GM11168 (cell line): ENCODE measurements at regions not wholly inside any gene's neighbourhood (a gene's known extent, or its start where the extent isn't known, plus 50 kb on each side); places are given as distances from the start of the nearest gene placed in this dataset.

ENCODE experiments used
- in situ Hi-C: fragments of 300-500 bp; cut with MboI; formaldehyde crosslinking; loops from one replicate; pipeline ENCODE4 v1.12.0; 2022; ENCODE audit warnings: low sequenced_read_pairs; ENCODE audit not compliant: unreplicated experiment

DNA sequence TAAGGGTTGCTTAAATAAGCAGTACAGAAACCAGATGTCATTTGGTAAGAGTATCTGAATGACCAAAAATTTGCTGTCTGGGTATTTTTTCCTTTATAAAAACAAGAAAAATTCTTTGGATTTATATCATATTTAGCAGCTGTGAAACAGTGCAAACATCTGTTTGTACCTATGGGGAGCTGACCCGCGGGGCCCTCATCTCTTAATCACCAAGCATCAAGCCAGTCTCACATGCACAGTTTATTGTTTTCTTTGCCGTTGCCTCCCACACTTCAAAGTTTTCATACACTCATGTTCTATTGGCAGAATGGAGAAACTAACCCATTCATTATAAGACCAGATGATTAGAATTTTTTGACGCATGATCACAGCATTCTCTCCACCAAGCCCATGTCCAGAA lies 142.2 kb downstream of the BMP4 start:
- in situ Hi-C loops = no loop called here

DNA sequence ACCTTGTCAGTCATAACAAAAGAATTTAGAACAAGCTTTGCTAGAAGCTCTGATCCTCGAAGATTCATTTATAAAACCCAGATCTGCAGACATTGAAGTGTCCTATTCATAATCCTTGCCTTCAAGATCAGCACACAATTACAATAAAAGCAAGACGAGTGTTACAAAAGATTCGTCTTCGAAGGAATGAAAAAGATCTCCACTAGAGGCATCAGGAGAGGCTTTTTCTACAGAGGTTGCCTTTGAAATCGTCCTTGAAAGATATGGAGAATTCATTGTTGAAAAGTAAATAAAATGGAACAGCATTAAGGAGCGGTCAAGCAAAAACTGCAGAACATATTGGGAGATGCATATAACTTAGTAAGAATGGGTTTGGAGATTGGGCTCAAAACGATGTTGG lies 146.4 kb downstream of the BMP4 start:
- in situ Hi-C loops = no loop called here

DNA sequence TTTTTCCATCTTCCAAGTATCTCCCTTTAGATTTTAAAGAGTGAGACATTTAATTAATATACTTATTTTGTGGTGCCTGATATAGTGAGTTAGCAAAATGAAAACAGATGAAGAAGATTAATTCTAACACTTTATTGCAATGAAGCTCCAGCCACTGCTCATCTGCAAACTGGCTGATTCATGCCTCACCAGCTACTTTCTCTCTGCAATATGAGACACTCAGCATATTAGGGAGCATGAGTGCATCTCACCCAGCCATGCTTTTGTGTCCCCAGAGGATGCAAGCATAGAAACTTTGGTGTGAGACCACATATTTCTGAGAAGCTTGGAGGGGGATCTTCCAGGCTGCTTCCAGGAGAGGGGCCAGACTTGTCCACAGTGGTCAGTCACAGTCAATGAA lies 148.6 kb downstream of the BMP4 start:
- in situ Hi-C loops = no loop called here

DNA sequence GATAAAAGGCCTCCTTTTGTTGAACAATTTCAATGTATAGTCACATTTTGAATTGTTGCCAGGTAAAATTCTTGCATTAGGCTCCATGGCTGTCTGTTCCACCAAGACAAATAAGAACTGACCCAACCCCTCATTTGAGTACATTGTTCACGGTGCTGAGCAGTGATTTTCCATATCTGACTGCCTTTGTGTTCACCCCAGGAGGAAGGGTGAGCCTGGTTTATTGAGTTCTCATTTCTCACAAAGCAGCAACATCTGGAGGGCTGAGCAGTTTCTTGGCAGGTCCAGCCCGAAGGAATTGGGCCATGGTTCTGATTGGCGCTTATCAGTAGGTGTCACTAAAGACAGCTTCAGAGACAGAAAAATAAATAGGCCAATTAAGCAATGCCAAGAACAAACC lies 149.1 kb downstream of the BMP4 start:
- in situ Hi-C loops = no loop called here

DNA sequence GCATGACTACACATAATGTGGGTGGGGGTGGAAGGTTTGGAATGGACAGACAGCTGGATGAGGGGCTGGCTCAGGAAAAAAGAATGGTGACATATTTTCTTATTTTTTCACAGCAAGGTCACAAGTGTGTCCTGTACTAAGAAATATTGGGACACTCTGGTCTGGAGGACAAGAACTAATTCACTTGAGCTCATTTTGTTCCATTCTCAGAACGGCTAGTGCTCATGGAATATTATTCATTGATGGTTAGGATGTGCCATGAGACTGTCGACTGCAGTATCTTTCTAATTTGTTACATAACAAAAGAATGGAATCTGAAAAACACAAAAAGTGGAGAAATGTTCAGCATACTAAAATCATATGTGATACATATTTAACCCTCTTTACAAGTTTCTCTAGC lies 149.5 kb downstream of the BMP4 start:
- in situ Hi-C loops = no loop called here

DNA sequence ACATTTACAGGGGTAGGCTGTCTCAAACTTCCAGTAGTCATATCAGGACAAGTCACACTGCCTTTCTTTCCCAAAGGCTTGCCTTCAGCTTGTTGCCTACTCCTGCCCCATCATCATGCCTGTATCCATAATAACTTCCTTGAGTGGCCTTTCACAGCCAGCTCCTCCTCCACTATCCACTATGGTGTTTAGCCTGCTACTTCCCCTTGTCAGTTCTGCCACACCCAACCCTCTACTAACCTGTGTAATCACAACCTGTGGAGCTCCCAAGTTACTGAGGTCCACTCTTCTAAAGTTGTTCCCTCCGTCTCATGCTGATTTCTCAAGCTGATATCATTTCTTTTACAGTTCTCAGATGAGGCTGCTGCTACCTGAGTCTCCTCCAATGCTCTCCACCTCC lies 159.9 kb downstream of the BMP4 start:
- in situ Hi-C loops = no loop called here

DNA sequence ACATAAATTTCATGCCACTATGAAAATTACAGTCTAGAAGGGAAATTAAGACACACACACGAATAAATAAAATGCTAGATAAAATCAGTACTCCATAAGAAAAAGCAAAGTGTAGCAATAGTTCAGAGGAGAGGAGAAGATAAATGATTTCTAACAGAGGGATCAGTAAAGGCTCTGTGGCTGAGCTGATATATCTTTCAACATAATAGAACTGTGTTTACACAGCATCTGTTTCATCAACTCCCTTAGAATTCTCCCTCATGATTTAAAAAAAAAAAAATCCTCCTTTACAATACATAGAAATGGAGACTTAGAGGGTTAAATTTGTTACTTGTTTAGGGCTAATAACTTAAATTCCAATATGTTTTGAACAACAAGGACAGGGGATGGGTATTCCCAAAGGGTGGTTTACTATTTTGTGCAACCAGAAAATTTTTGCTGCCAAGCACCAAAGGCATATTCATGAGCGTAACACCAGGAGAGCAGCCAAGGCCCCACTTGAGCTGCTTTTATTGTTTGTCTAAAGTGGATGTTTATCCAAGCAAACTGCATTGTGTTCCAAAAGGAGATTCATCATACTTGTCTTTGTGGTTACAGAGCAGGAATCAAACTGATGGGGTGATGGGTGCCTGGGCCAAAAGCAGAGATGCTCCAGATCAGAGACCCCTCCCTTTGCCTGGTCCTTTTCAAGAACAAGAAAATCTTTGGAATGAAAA lies 162.7 kb downstream of the BMP4 start:
- in situ Hi-C loops = no loop called here

DNA sequence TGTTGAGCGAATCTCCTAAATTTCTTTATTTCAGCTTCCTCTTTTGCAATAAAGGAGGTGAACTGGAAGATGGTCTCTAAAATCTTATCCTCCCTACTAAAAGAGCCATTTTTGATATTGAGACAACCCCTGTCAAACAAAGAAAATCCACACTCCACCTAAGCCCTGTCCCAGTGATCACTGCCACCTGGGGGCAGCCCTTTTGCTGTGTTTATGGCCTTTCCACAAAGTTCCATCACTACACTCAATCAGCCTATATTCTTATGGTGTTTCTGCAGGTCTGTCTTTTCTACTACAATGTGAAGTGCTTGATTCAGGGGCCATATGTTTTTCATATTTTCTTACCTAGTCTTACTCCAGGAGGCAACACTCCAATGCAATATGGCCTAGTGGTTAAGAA lies 163.7 kb downstream of the BMP4 start:
- in situ Hi-C loops = no loop called here

DNA sequence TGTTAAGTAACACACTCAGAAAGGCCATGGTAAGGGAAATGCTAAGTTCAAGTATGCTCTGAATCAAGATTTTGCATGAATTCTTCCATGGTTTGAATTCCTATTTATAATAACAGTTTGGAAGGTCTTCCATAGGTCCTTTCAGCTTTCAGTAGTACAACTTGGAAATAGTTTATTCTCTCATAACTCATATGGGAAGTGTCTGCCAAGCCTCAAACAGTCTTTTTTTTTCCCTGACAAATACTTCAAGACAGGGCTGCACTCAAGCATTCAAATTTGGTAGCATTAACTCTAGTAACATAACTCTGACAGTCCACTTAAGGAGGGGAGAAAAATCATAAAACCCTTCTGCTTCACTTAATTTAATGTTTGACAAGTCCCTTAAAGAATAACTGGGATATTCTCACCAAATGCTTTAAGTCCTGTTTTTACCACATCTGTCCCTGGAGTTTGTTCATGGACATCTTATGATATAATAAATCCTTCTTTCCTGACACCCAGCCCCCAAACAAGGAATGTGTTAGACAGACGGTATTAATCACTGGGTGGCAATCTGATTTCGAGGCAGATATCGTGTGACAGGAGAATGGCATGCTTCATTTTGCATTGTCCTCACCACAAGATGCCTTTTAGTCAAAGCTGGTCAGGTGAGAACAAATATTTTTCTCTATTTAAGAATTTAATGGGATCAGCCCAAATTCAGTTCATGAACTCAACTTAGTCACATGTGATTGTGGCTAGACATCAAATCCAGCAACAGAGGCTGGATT lies 165.7 kb downstream of the BMP4 start:
- in situ Hi-C loops = no loop called here

DNA sequence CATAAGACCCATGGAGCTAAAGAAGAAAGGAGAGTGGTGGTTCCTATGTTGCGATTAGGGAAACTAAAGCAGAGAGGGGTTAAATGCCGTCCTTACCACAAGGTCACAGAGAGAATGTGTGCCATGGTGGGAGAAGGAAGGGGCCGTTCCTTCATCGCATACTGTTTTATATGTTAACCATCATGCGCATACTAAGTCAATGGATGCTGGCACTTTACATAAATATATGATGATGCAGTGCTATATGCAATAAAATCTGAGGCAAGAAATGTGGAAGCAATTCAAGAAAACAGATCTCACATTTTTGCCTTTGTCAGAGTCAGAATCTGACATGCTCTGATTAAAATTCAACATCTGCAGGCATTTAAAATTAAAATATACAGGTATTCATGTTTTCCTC lies 168.1 kb downstream of the BMP4 start:
- in situ Hi-C loops = no loop called here

DNA sequence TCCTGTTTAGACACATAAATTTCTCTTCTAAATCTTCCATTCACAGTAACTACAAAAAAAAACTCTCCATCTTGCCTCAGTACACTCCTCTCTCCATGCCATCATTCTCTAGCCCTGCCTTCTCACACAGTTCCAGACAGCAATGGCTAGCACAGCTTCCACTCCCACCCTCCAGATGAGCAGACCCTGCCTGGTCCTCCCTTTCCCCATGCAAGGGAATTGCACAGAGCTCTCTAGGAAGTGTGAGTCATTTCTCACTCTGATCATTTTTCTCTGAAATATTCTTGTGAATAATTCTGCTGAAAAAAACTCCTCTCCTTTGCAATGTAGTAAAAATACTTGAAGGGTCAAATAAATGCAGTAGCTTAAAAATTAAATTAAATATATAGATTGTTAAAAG lies 170.6 kb downstream of the BMP4 start:
- in situ Hi-C loops = no loop called here

DNA sequence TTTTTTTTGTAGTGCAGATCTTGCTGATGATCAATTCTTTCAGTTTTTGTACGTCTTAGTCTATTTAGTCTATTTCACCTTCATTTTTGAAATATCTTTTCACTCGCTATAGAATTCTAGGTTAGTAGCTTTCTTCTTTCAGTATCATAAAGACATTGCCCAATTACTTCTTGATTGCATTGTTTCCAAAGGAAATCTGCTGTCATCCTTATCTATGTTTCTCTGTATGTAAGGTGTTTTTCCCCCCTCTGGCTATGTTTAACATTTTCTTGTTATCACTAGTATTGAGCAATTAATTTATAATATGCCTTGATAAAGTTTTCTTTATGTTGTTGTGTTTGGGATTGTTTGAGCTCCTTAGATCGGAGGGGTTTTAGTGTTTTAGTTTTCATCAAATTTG lies 171.9 kb downstream of the BMP4 start:
- in situ Hi-C loops = no loop called here

DNA sequence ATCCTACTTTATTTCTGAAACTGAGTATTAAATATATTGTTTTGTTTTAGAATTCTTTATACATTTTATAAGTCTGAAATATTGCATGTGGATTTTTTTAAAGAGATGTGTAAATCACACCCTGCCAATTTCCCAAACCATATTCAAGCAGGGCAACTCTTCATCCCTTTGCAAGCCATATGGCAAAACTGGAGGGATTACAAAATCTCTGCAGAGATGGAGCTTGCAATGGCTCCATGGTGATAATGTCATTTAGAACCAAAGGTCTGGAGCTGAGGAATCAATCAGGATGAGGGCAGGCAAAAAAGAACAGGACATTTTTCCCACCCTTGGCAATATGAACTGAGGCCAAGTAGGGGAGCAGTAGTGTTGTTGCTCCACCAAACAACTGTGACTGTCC lies 173.4 kb downstream of the BMP4 start:
- in situ Hi-C loops = no loop called here

DNA sequence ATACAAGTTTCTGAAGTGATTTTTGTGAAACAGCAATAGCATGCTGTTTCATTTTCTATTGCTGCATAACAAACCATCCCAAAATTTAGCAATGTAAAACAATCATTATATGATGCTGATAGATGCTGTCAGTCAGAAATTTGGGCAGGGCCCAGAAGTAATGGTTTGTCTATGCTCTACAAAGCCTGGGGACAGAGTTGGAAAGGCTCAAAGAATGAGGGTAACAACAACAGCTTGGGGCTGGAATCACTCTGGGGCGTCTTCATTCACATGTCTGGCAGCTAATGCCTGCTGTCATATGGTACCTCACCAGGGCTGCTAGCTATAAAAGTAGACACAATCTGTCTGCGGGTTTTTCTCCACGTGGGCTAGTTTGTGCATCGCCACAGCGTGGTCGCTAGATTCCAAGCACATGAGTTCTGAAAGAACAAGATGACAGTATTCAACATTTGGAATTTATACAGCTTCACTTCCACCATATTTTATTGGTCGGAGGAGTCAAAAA lies 176.5 kb downstream of the BMP4 start:
- in situ Hi-C loops = no loop called here

DNA sequence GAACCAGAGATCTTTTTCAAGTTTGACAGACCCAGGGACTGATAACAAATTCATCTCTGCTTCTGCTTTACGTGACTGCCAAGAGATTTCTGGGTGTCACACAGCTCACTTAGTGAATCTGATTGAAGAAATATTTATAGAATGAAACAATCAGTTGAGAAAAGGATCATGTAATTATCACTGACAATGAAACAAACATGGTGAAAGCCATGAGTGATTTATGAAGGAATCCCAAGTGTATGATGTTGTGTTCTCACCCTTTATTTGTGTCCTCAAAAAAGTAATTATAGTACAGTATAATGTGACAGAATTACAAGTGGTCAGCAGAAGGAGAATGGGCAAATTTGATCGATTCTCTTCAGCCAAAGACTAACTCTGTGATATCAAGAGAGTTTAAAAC lies 177.3 kb downstream of the BMP4 start:
- in situ Hi-C loops = no loop called here

DNA sequence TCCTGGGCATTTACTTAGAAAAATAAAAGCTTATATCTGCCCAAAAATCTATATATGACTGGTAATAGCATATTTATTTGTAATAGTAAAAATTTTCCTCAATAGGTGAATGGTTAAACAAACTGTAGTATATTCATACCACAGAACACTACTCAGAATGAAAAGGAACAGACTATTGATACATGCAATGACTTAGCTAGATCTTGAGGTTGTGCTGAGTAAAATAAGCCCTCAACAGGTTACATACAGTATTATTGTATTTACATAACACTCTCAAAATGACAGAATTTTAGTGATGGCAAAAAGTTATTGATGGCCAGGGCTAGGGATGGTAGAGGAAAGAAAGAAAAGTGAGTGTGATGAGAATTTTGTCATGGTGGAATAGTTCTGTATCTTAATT lies 178.4 kb downstream of the BMP4 start:
- in situ Hi-C loops = no loop called here

DNA sequence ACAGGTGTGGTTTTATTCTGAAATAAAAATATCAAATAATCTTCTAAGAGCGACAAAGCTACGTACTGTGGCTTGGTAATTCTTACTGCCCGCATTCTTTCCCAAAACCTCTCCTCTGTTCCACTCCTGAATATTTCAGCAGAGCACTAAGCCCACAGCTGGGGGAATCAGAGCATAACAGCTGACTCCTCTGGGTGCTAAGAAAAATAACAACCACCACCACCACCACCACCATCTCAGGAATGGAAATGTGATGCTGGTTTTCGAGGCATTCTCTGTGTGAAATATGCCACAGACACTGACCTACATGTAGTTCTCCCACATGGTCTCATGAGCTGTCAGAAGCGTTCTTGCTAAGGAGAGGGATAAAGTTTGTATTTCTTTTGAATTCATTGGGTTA lies 183.7 kb downstream of the BMP4 start:
- in situ Hi-C loops = no loop called here

DNA sequence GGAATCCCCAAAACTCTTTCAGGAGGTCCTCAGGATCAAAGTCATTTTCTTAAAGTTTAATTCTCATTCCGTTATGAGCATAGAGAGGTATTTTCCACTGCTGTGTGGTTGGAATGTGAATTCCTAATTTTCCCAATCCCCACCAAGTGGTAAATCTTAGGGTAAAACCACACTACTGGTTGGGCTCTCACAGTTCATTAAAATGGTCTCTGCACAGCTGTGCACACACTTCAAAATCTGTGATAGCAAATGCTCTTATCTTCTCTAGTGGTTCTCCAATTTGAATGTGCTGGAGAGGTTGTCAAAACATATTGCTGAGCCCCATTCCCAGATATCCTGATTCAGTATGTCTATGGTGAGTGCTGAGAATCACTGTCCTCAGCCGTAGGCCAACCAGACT lies 189.1 kb downstream of the BMP4 start:
- in situ Hi-C loops = no loop called here

DNA sequence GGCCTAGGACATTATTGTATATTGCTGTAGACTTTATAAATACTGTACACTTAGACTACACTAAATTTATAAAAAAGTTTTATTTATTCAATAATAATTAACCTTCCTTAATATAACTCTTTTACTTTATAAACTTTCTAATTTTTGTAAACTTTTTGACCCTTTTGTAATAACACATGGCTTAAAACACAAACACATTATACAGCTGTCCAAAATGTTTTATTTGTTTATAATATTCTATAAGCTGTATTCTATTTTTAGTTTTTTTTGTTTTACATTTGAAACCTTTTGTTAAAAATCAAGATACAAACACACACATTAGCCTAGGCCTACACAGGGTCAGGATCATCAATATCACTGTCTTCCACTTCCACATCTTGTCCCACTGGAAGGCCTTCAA lies 190.0 kb downstream of the BMP4 start:
- in situ Hi-C loops = no loop called here

DNA sequence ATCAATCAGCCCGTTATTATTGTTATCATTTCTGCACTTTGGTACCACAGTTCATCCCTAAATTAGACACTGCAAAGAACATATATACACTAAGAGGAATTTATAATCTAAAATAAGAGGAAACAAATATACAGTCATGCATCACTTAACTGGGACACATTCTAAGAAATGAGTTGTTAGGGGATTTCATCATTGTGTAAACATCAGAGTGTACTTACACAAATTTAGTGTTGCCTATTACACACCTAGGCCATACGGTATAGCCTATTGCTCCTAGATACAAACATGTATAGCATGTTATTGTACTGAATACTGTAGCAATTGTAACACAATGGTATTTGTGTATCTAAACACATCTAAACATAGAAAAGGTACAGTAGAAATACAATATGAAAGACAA lies 190.5 kb downstream of the BMP4 start:
- in situ Hi-C loops = no loop called here

DNA sequence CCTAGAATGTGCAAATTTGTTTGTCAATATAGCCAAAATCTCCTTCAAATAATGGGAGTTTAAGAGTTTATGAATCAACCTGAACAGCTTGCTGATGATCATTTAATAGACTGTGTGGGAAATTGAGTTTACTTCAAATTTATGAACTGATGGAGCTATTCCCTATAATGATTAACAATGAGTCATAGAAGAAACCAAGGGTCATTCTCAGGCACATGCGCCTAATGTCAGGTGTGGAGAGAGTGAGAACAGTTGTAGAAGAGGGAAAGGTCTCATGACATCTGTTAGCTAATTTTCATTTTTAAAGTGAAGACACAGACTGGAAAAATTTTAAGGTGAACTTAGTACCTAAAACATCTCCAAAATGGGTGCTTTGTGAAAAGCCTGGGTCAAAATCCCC lies 191.8 kb downstream of the BMP4 start:
- in situ Hi-C loops = no loop called here

DNA sequence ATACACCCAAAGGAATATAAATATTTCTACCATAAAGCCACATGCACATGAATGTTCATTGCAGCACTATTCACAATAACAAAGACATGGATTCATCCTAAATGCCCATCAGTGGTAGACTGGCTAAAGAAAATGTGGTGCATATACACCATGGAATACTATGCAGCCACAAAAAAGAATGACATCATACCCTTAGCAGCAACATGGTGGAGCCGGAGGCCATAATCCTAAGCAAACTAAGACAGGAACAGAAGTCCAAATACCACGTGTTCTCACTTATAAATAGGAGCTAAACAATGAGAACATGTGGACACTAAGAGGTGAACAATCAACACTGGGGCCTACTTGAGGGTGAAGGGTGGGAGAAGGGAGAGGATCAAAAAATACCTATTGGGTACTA lies 198.5 kb downstream of the BMP4 start:
- in situ Hi-C loops = no loop called here
